H9 (cell line): ENCODE measurements at regions not wholly inside any gene's neighbourhood (a gene's known extent, or its start where the extent isn't known, plus 50 kb on each side); places are given as distances from the start of the nearest gene placed in this dataset.

Experiments used
- DNase-seq: peaks from one replicate; pipeline ENCODE4 v3.0.0-alpha.2; 2017
- H2AFZ ChIP-seq: one replicate; pipeline ENCODE4 v1.6.1; 2013; ENCODE audit warnings: mild to moderate bottlenecking, low read length, control low read depth, moderate library complexity
- H2AK5ac ChIP-seq: 2 replicates; pipeline ENCODE4 v1.6.1; 2013; ENCODE audit warnings: low read length, control low read depth, mixed read lengths; ENCODE audit not compliant: insufficient read length
- H2BK120ac ChIP-seq: one replicate; pipeline ENCODE4 v1.6.1; 2013; ENCODE audit warnings: low read depth, mild to moderate bottlenecking, low read length, control low read depth, inconsistent platforms; ENCODE audit not compliant: poor library complexity, severe bottlenecking
- H2BK12ac ChIP-seq: 2 replicates; pipeline ENCODE4 v1.6.1; 2013; ENCODE audit warnings: low read length, control low read depth, mixed read lengths, low read depth; ENCODE audit not compliant: insufficient read length
- H2BK15ac ChIP-seq: 2 replicates; pipeline ENCODE4 v1.6.1; 2013; ENCODE audit warnings: low read depth, low read length, control low read depth
- H2BK20ac ChIP-seq: one replicate; pipeline ENCODE4 v1.6.1; 2013; ENCODE audit warnings: low read depth, mild to moderate bottlenecking, low read length, control low read depth, inconsistent platforms; ENCODE audit not compliant: poor library complexity, severe bottlenecking
- H2BK5ac ChIP-seq: 2 replicates; pipeline ENCODE4 v1.6.1; 2013; ENCODE audit warnings: low read length, control low read depth, mixed read lengths; ENCODE audit not compliant: insufficient read length
- H3K14ac ChIP-seq: 2 replicates; pipeline ENCODE4 v1.6.1; 2013; ENCODE audit warnings: low read length, control low read depth; ENCODE audit not compliant: insufficient read depth
- H3K18ac ChIP-seq: 2 replicates; pipeline ENCODE4 v1.6.1; 2013; ENCODE audit warnings: low read depth, mild to moderate bottlenecking, mixed read lengths, low read length, control low read depth; ENCODE audit not compliant: insufficient read length
- H3K23ac ChIP-seq: 2 replicates; pipeline ENCODE4 v1.6.1; 2013; ENCODE audit warnings: low read length, control low read depth, mixed read lengths, low read depth; ENCODE audit not compliant: insufficient read length
- H3K23me2 ChIP-seq: 2 replicates; pipeline ENCODE4 v1.6.1; 2013; ENCODE audit warnings: low read depth, mild to moderate bottlenecking, mixed read lengths, low read length, control low read depth; ENCODE audit not compliant: insufficient read length, poor library complexity, severe bottlenecking
- H3K27ac ChIP-seq: 2 replicates; pipeline ENCODE4 v1.5.1; 2013; ENCODE audit warnings: low read length, control low read depth, mixed read lengths, low read depth; ENCODE audit not compliant: insufficient read length
- H3K27me3 ChIP-seq: 2 replicates; pipeline ENCODE4 v1.6.1; 2013; ENCODE audit warnings: low read length, control low read depth, inconsistent platforms; ENCODE audit not compliant: insufficient read depth
- H3K4ac ChIP-seq: 2 replicates; pipeline ENCODE4 v1.6.1; 2013; ENCODE audit warnings: low read depth, mild to moderate bottlenecking, control low read depth, inconsistent platforms, low read length, moderate library complexity
- H3K4me1 ChIP-seq: 2 replicates; pipeline ENCODE4 v1.6.1; 2013; ENCODE audit warnings: low read length, control low read depth, inconsistent platforms; ENCODE audit not compliant: insufficient read depth
- H3K4me2 ChIP-seq: 2 replicates; pipeline ENCODE4 v1.6.1; 2013; ENCODE audit warnings: low read length, control low read depth, mixed read lengths; ENCODE audit not compliant: insufficient read length, insufficient read depth
- H3K56ac ChIP-seq: 2 replicates; pipeline ENCODE4 v1.6.1; 2013; ENCODE audit warnings: low read depth, mild to moderate bottlenecking, mixed read lengths, low read length, control low read depth; ENCODE audit not compliant: insufficient read length
- H3K79me1 ChIP-seq: 2 replicates; pipeline ENCODE4 v1.6.1; 2013; ENCODE audit warnings: low read depth, mild to moderate bottlenecking, moderate library complexity, low read length, control low read depth, inconsistent platforms; ENCODE audit not compliant: insufficient read depth, poor library complexity, severe bottlenecking
- H3K79me2 ChIP-seq: 2 replicates; pipeline ENCODE4 v1.6.1; 2013; ENCODE audit warnings: low read length, control low read depth, inconsistent platforms; ENCODE audit not compliant: insufficient read depth
- H3K9ac ChIP-seq: 2 replicates; pipeline ENCODE4 v1.6.1; 2013; ENCODE audit warnings: low read length, control low read depth, mixed read lengths; ENCODE audit not compliant: insufficient read length; ENCODE audit errors: extremely low read depth
- H3K9me3 ChIP-seq: one replicate; pipeline ENCODE4 v1.6.1; 2013; ENCODE audit warnings: low read depth, low read length, inconsistent platforms; ENCODE audit not compliant: control insufficient read depth
- H3T11ph ChIP-seq: one replicate; pipeline ENCODE4 v1.6.1; 2013; ENCODE audit warnings: mild to moderate bottlenecking, low read length, control low read depth, inconsistent platforms
- H4K20me1 ChIP-seq: one replicate; pipeline ENCODE4 v1.6.1; 2013; ENCODE audit not compliant: control insufficient read depth, insufficient read length, insufficient read depth
- H4K5ac ChIP-seq: 2 replicates; pipeline ENCODE4 v1.6.1; 2013; ENCODE audit warnings: low read depth, mild to moderate bottlenecking, mixed read lengths, low read length, control low read depth; ENCODE audit not compliant: insufficient read length
- H4K8ac ChIP-seq: replicated peaks from 2 replicates; pipeline ENCODE4 v1.6.1; 2013; ENCODE audit warnings: low read length, control low read depth, mixed read lengths, low read depth; ENCODE audit not compliant: insufficient read length
- H4K91ac ChIP-seq: 2 replicates; pipeline ENCODE4 v1.6.1; 2013; ENCODE audit warnings: low read depth, mild to moderate bottlenecking, moderate library complexity, mixed read lengths, low read length, control low read depth; ENCODE audit not compliant: insufficient read length
- H3K27ac Mint-ChIP-seq, 3 experiments: 2 replicates in 2 of 3; 3 replicates in 1 of 3; pipeline ENCODE4 v1.8.0; 2020 to 2021; ENCODE audit warnings: mixed read lengths in 3 of 3, mild to moderate bottlenecking in 1 of 3, moderate library complexity in 1 of 3
- H3K27me3 Mint-ChIP-seq: 2 replicates; pipeline ENCODE4 v1.8.0; 2021; ENCODE audit warnings: low read depth, mild to moderate bottlenecking, moderate library complexity, mixed read lengths
- H3K36me3 Mint-ChIP-seq, 3 experiments: 2 replicates in 2 of 3; 3 replicates in 1 of 3; pipeline ENCODE4 v1.8.0; 2020 to 2021; ENCODE audit warnings: low read depth in 3 of 3, mixed read lengths in 3 of 3; ENCODE audit not compliant: insufficient read depth in 1 of 3
- H3K4me1 Mint-ChIP-seq, 2 experiments: 2 replicates each; pipeline ENCODE4 v1.8.0; 2020; ENCODE audit warnings: mixed read lengths in 2 of 2
- H3K4me3 Mint-ChIP-seq, 2 experiments: 2 replicates in 1 of 2; 3 replicates in 1 of 2; pipeline ENCODE4 v1.8.0; 2020 to 2021; ENCODE audit warnings: mild to moderate bottlenecking in 2 of 2, mixed read lengths in 2 of 2, moderate library complexity in 1 of 2
- H3K9me3 Mint-ChIP-seq, 2 experiments: 2 replicates in 1 of 2; 3 replicates in 1 of 2; pipeline ENCODE4 v1.8.0; 2020; ENCODE audit warnings: mild to moderate bottlenecking in 2 of 2, mixed read lengths in 2 of 2, moderate library complexity in 1 of 2
- CTCF ChIP-seq: fragments of 200-600 bp; sonication (generic); conservative IDR thresholded peaks from 3 replicates; pipeline ENCODE4 v1.8.0; 2021; ENCODE audit warnings: antibody characterized with exemption, mild to moderate bottlenecking
- WGBS: extraction: QIAGEN DNeasy Blood & Tissue Kit; methylation state at CpG from one replicate; pipeline ENCODE4 v1.1.7; 2013; ENCODE audit warnings: missing lambda C conversion rate, low lambda C conversion rate, mixed read lengths; ENCODE audit not compliant: insufficient read length; ENCODE audit errors: extremely low coverage; 5-methylcytosine and 5-hydroxymethylcytosine counted together

DNA sequence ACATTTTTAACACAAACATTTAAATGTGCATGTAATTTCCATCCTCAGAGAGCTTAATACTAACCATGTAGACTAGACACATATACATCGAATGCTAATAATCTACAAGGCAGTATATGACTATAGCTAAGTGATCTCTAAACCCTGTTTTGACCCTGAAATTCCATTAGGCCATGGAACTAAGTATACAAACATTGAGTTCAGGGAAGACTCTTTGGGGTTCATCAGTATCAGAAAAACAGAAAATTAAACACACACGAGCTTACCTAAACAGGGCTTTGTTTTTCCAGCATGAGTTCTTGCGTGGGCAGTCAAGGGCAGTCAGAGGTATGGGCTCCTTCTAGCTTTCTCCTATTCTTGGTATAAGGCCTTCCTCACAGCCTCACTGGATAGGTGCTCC is 106.0 kb upstream of the COPS8 start:
- Histone ChIP-seq H2AK5ac (no peak overlapping the region), H3K23me2 (no peaks in the 10 kb centered on the region), H3K9ac (no peak overlapping the region), H3K27ac (no peak overlapping the region), H3K4me2 (no peak overlapping the region), H4K20me1 (no peaks in the 10 kb centered on the region), H3K79me1 (no peaks in the 10 kb centered on the region), H3K9me3 (no peaks in the 10 kb centered on the region), H3K14ac (no peak overlapping the region), H3K79me2 (no peaks in the 10 kb centered on the region), H3K4me1 (no peaks in the 10 kb centered on the region), H2BK120ac (no peak overlapping the region), H4K91ac (no peak overlapping the region), H2BK5ac (no peak overlapping the region), H4K5ac (no peak overlapping the region), H3K23ac (no peak overlapping the region), H3K4ac (no peak overlapping the region), H2BK20ac (no peak overlapping the region), H2BK15ac (no peak overlapping the region), H3K18ac (no peak overlapping the region), H3K27me3 (no peaks in the 10 kb centered on the region), H2BK12ac (no peak overlapping the region), H4K8ac (no peak overlapping the region), H3K56ac (no peak overlapping the region), H3T11ph (no peak overlapping the region), H2AFZ (no peak overlapping the region)
- H3K4me1 Mint-ChIP-seq: peaks cover 17 to 19% of the 10 kb centered on the region in 2 experiments
- WGBS: no CpG with 5 or more reads among the region's 3 CpGs
- H3K27me3 Mint-ChIP-seq: peaks cover 6% of the 10 kb centered on the region
- H3K36me3 Mint-ChIP-seq: peaks cover 0 to 13% (median 5%) of the 10 kb centered on the region in 3 experiments; a peak in 2 of 7 replicates
- H3K27ac Mint-ChIP-seq: no peak overlapping the region
- peaks cover 7 to 13% of the 10 kb centered on the region in 2 experiments for H3K9me3 Mint-ChIP-seq
- no peak overlapping the region for H3K4me3 Mint-ChIP-seq
- no peak for TF ChIP-seq CTCF
- DNase-seq: no peak
